Colonic mucosa (tissue), 4 donors: ENCODE measurements at regions not wholly inside any gene's neighbourhood (a gene's known extent, or its start where the extent isn't known, plus 50 kb on each side); places are given as distances from the start of the nearest gene placed in this dataset.

Experiments used
- DNase-seq: peaks from one replicate; pipeline ENCODE4 v3.0.0-alpha.2; 2020
- H3K27ac ChIP-seq: fragments of 200-600 bp; one replicate; pipeline ENCODE4 v1.8.0; 2021
- H3K27me3 ChIP-seq: fragments of 200-600 bp; one replicate; pipeline ENCODE4 v1.8.0; 2021
- H3K36me3 ChIP-seq: fragments of 200-600 bp; one replicate; pipeline ENCODE4 v1.8.0; 2021
- H3K4me1 ChIP-seq: fragments of 200-600 bp; one replicate; pipeline ENCODE4 v1.8.0; 2021; ENCODE audit warnings: mild to moderate bottlenecking
- H3K4me3 ChIP-seq: fragments of 200-600 bp; one replicate; pipeline ENCODE4 v1.8.0; 2021
- H3K9ac ChIP-seq, 2 donors: one replicate each; pipeline ENCODE4 v1.7.0; 2013; ENCODE audit warnings: control low read depth in 2 of 2, low read depth in 2 of 2, low read length in 2 of 2
- H3K9me3 ChIP-seq: fragments of 200-600 bp; one replicate; pipeline ENCODE4 v1.8.0; 2021
- intact Hi-C: fragments of 100-400 bp; cut with DNase I; formaldehyde crosslinking; loops from one replicate; pipeline ENCODE4 v1.14.1; 2022
- TF ChIP-seq, protein P1 (sequence below): fragments of 200-600 bp; IDR thresholded peaks from one replicate; pipeline ENCODE4 v1.8.0; 2022; ENCODE audit warnings: antibody characterized with exemption, mild to moderate bottlenecking
- donor health status: healthy.
- donor health status: DM: no; HTN: no; CAD: no.
- donor health status: DM: no; HTN: no; CAD: no.

DNA sequence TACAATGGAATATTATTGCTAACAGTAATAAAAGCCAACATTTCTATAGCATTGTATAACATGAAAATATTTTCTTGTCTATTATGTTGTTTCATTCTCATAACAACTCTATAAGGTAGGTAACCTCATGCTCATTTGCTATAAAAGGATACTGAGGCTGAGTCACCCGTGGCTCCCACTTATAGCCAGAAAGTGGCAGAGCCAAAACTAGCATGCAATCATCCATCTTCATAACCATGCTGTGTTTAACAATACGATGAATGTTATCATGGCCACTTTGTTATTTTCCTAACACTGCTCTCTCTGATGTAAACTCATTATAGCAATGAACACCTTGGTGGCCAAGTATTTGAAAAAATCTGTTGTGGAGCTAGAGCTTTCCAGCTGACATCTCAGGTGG lies 80.8 kb upstream of the JUN start:
- TF ChIP-seq, protein P1, sequence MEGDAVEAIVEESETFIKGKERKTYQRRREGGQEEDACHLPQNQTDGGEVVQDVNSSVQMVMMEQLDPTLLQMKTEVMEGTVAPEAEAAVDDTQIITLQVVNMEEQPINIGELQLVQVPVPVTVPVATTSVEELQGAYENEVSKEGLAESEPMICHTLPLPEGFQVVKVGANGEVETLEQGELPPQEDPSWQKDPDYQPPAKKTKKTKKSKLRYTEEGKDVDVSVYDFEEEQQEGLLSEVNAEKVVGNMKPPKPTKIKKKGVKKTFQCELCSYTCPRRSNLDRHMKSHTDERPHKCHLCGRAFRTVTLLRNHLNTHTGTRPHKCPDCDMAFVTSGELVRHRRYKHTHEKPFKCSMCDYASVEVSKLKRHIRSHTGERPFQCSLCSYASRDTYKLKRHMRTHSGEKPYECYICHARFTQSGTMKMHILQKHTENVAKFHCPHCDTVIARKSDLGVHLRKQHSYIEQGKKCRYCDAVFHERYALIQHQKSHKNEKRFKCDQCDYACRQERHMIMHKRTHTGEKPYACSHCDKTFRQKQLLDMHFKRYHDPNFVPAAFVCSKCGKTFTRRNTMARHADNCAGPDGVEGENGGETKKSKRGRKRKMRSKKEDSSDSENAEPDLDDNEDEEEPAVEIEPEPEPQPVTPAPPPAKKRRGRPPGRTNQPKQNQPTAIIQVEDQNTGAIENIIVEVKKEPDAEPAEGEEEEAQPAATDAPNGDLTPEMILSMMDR: no peak
- Histone ChIP-seq H3K27ac (no peak overlapping the region), H3K27me3 (no peaks in the 10 kb centered on the region), H3K4me1 (peaks cover 4% of the 10 kb centered on the region), H3K4me3 (no peak overlapping the region), H3K9ac (no peak overlapping the region), H3K9me3 (no peaks in the 10 kb centered on the region), H3K36me3 (no peaks in the 10 kb centered on the region)
- DNase-seq: no peak
- intact Hi-C loops: no loop called here

DNA sequence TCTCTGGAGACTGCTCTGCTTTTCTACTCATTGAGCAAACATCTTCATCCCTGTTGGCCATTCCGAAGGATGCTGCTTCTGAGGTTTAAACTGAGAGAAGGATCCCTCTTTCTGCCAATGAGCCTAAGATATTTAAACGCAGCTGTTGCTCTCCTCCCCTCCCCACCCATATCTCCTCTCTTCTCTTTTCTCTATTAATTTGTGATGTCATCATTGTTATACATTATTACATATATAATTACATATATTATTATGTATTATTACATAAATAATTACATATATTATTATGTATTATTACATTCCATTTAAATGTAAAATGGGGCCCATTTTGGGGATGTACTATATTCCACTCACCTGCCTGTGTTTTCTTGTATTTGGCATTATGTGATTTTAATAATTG lies 82.7 kb upstream of the JUN start:
- intact Hi-C loops: no loop called here
- H3K27me3 ChIP-seq: no peaks in the 10 kb centered on the region
- TF ChIP-seq, protein P1: no peak

GRCh38 chr1:58869638-58870297 lies 85.9 kb upstream of the JUN start:
- DNase-seq: no peak
- no peak overlapping the region for H3K9ac ChIP-seq
- TF ChIP-seq, protein P1: no peak
- H3K9me3 ChIP-seq: no peaks in the 10 kb centered on the region
- no peaks in the 10 kb centered on the region for H3K27me3 ChIP-seq
- H3K36me3 ChIP-seq: no peaks in the 10 kb centered on the region
- H3K4me3 ChIP-seq: no peak overlapping the region
- H3K4me1 ChIP-seq: peaks cover 10% of the 10 kb centered on the region
- intact Hi-C loops: no loop called here
- peak overlapping the region; percentile 2 for H3K27ac ChIP-seq

More for the DNA sequence above, 82.7 kb upstream of the JUN start:
- no peak for DNase-seq
- no peak overlapping the region for H3K27ac ChIP-seq
- no peak overlapping the region for H3K4me3 ChIP-seq
- H3K36me3 ChIP-seq: no peaks in the 10 kb centered on the region
- no peaks in the 10 kb centered on the region for H3K4me1 ChIP-seq
- no peaks in the 10 kb centered on the region for H3K9me3 ChIP-seq
- no peak overlapping the region for H3K9ac ChIP-seq

DNA sequence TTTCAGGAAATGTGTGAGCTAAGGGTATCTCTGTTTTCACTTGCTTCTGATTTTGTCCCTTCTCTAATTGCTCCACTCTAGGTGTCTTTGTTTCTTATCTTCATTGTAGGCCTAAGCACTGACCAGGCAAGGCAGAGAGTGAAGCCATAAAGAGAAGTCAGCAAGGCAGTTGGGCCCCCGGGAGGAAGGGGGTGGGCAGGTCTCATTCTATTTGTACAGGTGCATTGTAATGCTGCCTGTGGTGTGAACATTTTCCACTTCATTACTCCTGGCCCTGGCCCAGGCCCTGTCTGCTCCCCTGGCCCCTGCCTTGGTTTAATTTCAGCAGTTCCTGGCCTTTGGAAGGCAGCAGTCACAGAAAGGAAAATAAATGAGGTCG lies 86.4 kb upstream of the JUN start:
- intact Hi-C loops: no loop called here
- peak; percentile 78 for DNase-seq
- Histone ChIP-seq H3K27me3 (no peaks in the 10 kb centered on the region), H3K4me1 (peaks cover 12% of the 10 kb centered on the region), H3K4me3 (no peak overlapping the region), H3K9ac (no peak overlapping the region), H3K36me3 (no peaks in the 10 kb centered on the region), H3K9me3 (no peaks in the 10 kb centered on the region), H3K27ac (peak overlapping the region; percentile 2)
- TF ChIP-seq, protein P1: no peak

- peak overlapping the region; percentile 48 for H3K27ac ChIP-seq
- TF ChIP-seq, protein P1: no peak
- DNase-seq: no peak
- peaks cover 12% of the 10 kb centered on the region for H3K4me1 ChIP-seq
- H3K4me3 ChIP-seq: no peak overlapping the region
- no peaks in the 10 kb centered on the region for H3K36me3 ChIP-seq
- intact Hi-C loops: no loop called here
- H3K27me3 ChIP-seq: no peaks in the 10 kb centered on the region
- H3K9ac ChIP-seq: peak overlapping the region in 1 of 2 donors; percentile 36
- no peaks in the 10 kb centered on the region for H3K9me3 ChIP-seq
Observed at GRCh38 chr1:58874342-58874741, 90.5 kb upstream of the JUN start.
